HG02981 (cell line): ENCODE measurements at regions not wholly inside any gene's neighbourhood (a gene's known extent, or its start where the extent isn't known, plus 50 kb on each side); places are given as distances from the start of the nearest gene placed in this dataset.

Source experiments
- ATAC-seq: cut with Tn5 transposase; IDR thresholded peaks from one replicate; pipeline ENCODE4 v1.9.1; 2021; ENCODE audit warnings: mild to moderate bottlenecking, moderate library complexity; ENCODE audit not compliant: unreplicated experiment

- ATAC-seq = no peak
Measured at GRCh38 chr14:45381091-45381490, 128.1 kb upstream of the MIS18BP1 start.

GRCh38 chr14:45377166-45377565 is 124.2 kb upstream of the MIS18BP1 start:
- no peak for ATAC-seq

GRCh38 chr14:45373877-45374276 is 120.9 kb upstream of the MIS18BP1 start:
- ATAC-seq = no peak

- ATAC-seq = no peak
Measured at GRCh38 chr14:45364565-45365156, 111.7 kb upstream of the MIS18BP1 start.

- no peak for ATAC-seq
Measured at GRCh38 chr14:45362505-45362904, 109.5 kb upstream of the MIS18BP1 start.

GRCh38 chr14:45361727-45362126 is 108.7 kb upstream of the MIS18BP1 start:
- ATAC-seq = no peak

GRCh38 chr14:45359746-45360145 is 106.7 kb upstream of the MIS18BP1 start:
- no peak for ATAC-seq

GRCh38 chr14:45332360-45332988 is 79.5 kb upstream of the MIS18BP1 start:
- no peak for ATAC-seq

- no peak for ATAC-seq
Measured at GRCh38 chr14:45308745-45309397, 55.9 kb upstream of the MIS18BP1 start.
